GM20000 (cell line): ENCODE measurements at regions not wholly inside any gene's neighbourhood (a gene's known extent, or its start where the extent isn't known, plus 50 kb on each side); places are given as distances from the start of the nearest gene placed in this dataset.

Experiments used
- DNase-seq: peaks from one replicate; pipeline ENCODE4 v3.0.0; 2012; ENCODE audit warnings: low spot score
- TF ChIP-seq, protein P1 (sequence below): IDR thresholded peaks from 2 replicates; pipeline ENCODE4 v1.5.1; 2012; ENCODE audit warnings: mild to moderate bottlenecking, control low read depth; ENCODE audit errors: extremely low read depth, missing control alignments

DNA sequence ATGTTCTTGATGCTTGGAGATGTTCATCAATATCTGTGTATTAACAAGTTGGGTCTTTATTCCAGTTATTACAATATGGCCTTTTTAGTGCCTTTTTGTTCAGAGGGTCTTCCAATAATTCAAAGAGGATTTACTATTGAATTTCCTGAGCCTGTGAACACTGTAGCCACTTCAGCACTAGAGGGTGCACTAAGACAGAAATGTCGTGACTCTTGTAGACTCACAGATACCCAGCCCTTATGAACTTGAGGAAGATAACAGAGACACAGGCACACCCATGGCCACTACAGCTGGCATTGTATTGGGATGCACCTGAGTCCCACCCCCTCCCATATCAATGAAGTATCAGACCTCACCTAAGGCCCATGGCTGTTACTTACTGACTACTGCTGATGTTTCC is 54.4 kb upstream of the ACTRT1 start:
- no peak for DNase-seq
- TF ChIP-seq, protein P1, sequence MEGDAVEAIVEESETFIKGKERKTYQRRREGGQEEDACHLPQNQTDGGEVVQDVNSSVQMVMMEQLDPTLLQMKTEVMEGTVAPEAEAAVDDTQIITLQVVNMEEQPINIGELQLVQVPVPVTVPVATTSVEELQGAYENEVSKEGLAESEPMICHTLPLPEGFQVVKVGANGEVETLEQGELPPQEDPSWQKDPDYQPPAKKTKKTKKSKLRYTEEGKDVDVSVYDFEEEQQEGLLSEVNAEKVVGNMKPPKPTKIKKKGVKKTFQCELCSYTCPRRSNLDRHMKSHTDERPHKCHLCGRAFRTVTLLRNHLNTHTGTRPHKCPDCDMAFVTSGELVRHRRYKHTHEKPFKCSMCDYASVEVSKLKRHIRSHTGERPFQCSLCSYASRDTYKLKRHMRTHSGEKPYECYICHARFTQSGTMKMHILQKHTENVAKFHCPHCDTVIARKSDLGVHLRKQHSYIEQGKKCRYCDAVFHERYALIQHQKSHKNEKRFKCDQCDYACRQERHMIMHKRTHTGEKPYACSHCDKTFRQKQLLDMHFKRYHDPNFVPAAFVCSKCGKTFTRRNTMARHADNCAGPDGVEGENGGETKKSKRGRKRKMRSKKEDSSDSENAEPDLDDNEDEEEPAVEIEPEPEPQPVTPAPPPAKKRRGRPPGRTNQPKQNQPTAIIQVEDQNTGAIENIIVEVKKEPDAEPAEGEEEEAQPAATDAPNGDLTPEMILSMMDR = no peak

DNA sequence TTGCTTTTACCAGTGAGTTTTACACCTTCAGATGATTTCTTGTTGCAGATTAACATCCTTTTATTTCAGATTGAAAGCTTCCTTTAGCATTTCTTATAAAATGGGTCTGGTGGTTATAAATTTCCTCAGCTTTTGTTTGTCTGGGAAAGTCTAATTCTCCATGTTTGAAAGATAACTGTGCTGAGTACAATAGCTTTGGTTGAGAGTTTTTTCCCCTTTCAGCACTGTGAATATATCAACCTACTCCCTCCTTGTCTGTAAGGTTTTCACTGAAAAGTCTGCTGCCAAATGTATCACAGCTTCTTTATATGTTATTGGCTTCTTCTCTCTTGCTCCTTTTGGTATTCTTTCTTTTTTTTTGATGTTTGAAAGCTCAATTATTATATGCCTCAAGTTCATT is 53.5 kb upstream of the ACTRT1 start:
- TF ChIP-seq, protein P1 = no peak

More for the DNA sequence above, 53.5 kb upstream of the ACTRT1 start:
- no peak for DNase-seq
